ENCODE measurements at regions not wholly inside any gene's neighbourhood (a gene's known extent, or its start where the extent isn't known, plus 50 kb on each side); places are given as distances from the start of the nearest gene placed in this dataset.

- Mint-ChIP-seq H3K4me1 (ENCODE audit: low read depth) (no peaks in the 10 kb centered on the region), H3K36me3 (ENCODE audit: insufficient read depth) (no peaks in the 10 kb centered on the region), H3K4me3 (ENCODE audit: low read depth) (no peak overlapping the region), H3K9me3 (ENCODE audit: low read depth) (peaks cover 25% of the 10 kb centered on the region), H3K27me3 (no peaks in the 10 kb centered on the region), H3K27ac (no peak overlapping the region)
- DNase-seq (ENCODE audit: low spot score, unreplicated experiment): no peak
- no peak for TF ChIP-seq CTCF (IDR thresholded peaks at IDR 0.05; ENCODE audit: unreplicated experiment)
Observed at GRCh38 chr1:2935184-2935583, 86.1 kb upstream of the ACTRT2 start.

GRCh38 chr1:2935751-2936390 lies 85.4 kb upstream of the ACTRT2 start:
- Mint-ChIP-seq H3K9me3 (ENCODE audit: low read depth) (peaks cover 25% of the 10 kb centered on the region), H3K27me3 (no peaks in the 10 kb centered on the region), H3K27ac (no peak overlapping the region), H3K4me1 (ENCODE audit: low read depth) (no peaks in the 10 kb centered on the region), H3K36me3 (ENCODE audit: insufficient read depth) (no peaks in the 10 kb centered on the region), H3K4me3 (ENCODE audit: low read depth) (no peak overlapping the region)
- no peak for DNase-seq (ENCODE audit: low spot score, unreplicated experiment)
- no peak for TF ChIP-seq CTCF (IDR thresholded peaks at IDR 0.05; ENCODE audit: unreplicated experiment)

- Mint-ChIP-seq H3K36me3 (ENCODE audit: insufficient read depth) (peaks cover 2% of the 10 kb centered on the region), H3K27me3 (no peaks in the 10 kb centered on the region), H3K4me1 (ENCODE audit: low read depth) (no peaks in the 10 kb centered on the region), H3K27ac (no peak overlapping the region), H3K4me3 (ENCODE audit: low read depth) (no peak overlapping the region), H3K9me3 (ENCODE audit: low read depth) (peaks cover 27% of the 10 kb centered on the region)
- no peak for DNase-seq (ENCODE audit: low spot score, unreplicated experiment)
- no peak for TF ChIP-seq CTCF (IDR thresholded peaks at IDR 0.05; ENCODE audit: unreplicated experiment)
Observed at GRCh38 chr1:2936559-2937515, 84.4 kb upstream of the ACTRT2 start.

GRCh38 chr1:2937805-2938204 lies 83.5 kb upstream of the ACTRT2 start:
- no peak overlapping the region for H3K4me3 Mint-ChIP-seq (ENCODE audit: low read depth)
- peaks cover 2% of the 10 kb centered on the region for H3K36me3 Mint-ChIP-seq (ENCODE audit: insufficient read depth)
- no peaks in the 10 kb centered on the region for H3K4me1 Mint-ChIP-seq (ENCODE audit: low read depth)
- DNase-seq (ENCODE audit: low spot score, unreplicated experiment): no peak
- TF ChIP-seq CTCF (IDR thresholded peaks at IDR 0.05; ENCODE audit: unreplicated experiment): no peak
- peaks cover 25% of the 10 kb centered on the region for H3K9me3 Mint-ChIP-seq (ENCODE audit: low read depth)
- H3K27me3 Mint-ChIP-seq: no peaks in the 10 kb centered on the region
- H3K27ac Mint-ChIP-seq: no peak overlapping the region

- DNase-seq (ENCODE audit: low spot score, unreplicated experiment): no peak
- Mint-ChIP-seq H3K4me3 (ENCODE audit: low read depth) (no peak overlapping the region), H3K27me3 (no peaks in the 10 kb centered on the region), H3K4me1 (ENCODE audit: low read depth) (no peaks in the 10 kb centered on the region), H3K9me3 (ENCODE audit: low read depth) (peaks cover 25% of the 10 kb centered on the region), H3K27ac (no peak overlapping the region), H3K36me3 (ENCODE audit: insufficient read depth) (peaks cover 2% of the 10 kb centered on the region)
- no peak for TF ChIP-seq CTCF (IDR thresholded peaks at IDR 0.05; ENCODE audit: unreplicated experiment)
Observed at GRCh38 chr1:2939041-2939552, 82.2 kb upstream of the ACTRT2 start.
